Psoas muscle (tissue), 7 donors: ENCODE measurements at regions not wholly inside any gene's neighbourhood (a gene's known extent, or its start where the extent isn't known, plus 50 kb on each side); places are given as distances from the start of the nearest gene placed in this dataset.

ENCODE experiments used
- ATAC-seq, 4 donors: fragments of 200-7000 bp; cut with Tn5 transposase; one replicate each; pipeline ENCODE4 v1.9.1; 2020; ENCODE audit warnings: moderate library complexity in 3 of 4, mild to moderate bottlenecking in 2 of 4
- DNase-seq, 2 donors: peaks; one replicate each; pipeline ENCODE4 v3.0.0-alpha.2; 2020
- H3K27ac ChIP-seq: fragments of 200-600 bp; one replicate; pipeline ENCODE4 v1.8.0; 2022
- H3K27me3 ChIP-seq, 3 donors: fragments of 200-600 bp in 1 of 3; one replicate each; pipeline versions ENCODE4 v1.6.1 to v1.8.0; 2013 to 2022; ENCODE audit warnings: low read length in 2 of 3, mild to moderate bottlenecking in 2 of 3, moderate library complexity in 1 of 3; ENCODE audit not compliant: insufficient read depth in 3 of 3
- H3K36me3 ChIP-seq, 2 donors: fragments of 200-600 bp in 1 of 2; one replicate each; pipeline versions ENCODE4 v1.6.1 to v1.8.0; 2013 to 2022; ENCODE audit warnings: low read depth in 1 of 2, mild to moderate bottlenecking in 1 of 2, moderate library complexity in 1 of 2; ENCODE audit not compliant: insufficient read depth in 1 of 2
- H3K4me1 ChIP-seq: fragments of 200-600 bp; one replicate; pipeline ENCODE4 v1.8.0; 2022
- H3K4me3 ChIP-seq: fragments of 200-600 bp; one replicate; pipeline ENCODE4 v1.8.0; 2022; ENCODE audit warnings: mild to moderate bottlenecking
- H3K9me3 ChIP-seq: fragments of 200-600 bp; one replicate; pipeline ENCODE4 v1.8.0; 2022
- WGBS, 3 donors: extraction: QIAGEN DNeasy Blood & Tissue Kit; methylation state at CpG; one replicate each; pipeline versions ENCODE4 v1.1.6 to v1.1.7; 2013; 5-methylcytosine and 5-hydroxymethylcytosine counted together
- intact Hi-C, 2 donors: fragments of 100-400 bp; cut with DNase I; formaldehyde crosslinking; loops; one replicate each; pipeline versions ENCODE4 v1.11.0 to v1.14.2; 2022
- TF ChIP-seq, protein P1 (sequence below): fragments of 200-600 bp; IDR thresholded peaks from one replicate; pipeline ENCODE4 v1.8.0; 2022; ENCODE audit warnings: antibody characterized with exemption
- donor health status: healthy with polysubstance abuse.
- donor health status: DM: no; HTN: no; CAD: no; lungs with moderate emphysema.
- donor health status: Bipolar disorder and iron deficiency.
- donor health status: healthy.
- donor health status: DM: yes; HTN: yes; CAD: no.
- donor health status: DM: no; HTN: no; CAD: no.
- donor health status: DM: yes; HTN: yes; CAD: no.

DNA sequence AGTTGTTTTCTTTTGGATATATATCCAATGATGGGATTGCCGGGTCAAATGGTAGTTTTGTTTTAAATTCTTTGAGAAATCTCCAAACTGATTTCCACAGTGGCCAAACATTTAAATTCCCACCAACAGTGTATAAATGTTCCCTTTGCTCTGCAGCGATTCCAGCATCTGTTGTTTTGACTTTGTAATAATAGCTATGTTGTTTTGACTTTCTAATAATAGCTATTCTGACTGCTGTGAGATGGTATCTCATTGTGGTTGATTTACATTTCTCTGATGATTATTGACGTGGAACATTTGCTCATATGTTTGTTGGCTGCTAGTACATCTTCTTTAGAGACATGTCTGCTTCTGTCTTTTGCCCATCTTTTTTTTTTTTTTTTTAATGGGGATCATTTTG is 332.2 kb upstream of the GBE1 start:
- 38 to 47% (median 45%) methylated on average over 3 of the region's 3 CpGs for WGBS, 3 donors
- H3K4me3 ChIP-seq, result no peak overlapping the region
- no peaks in the 10 kb centered on the region for H3K36me3 ChIP-seq
- TF ChIP-seq, protein P1, sequence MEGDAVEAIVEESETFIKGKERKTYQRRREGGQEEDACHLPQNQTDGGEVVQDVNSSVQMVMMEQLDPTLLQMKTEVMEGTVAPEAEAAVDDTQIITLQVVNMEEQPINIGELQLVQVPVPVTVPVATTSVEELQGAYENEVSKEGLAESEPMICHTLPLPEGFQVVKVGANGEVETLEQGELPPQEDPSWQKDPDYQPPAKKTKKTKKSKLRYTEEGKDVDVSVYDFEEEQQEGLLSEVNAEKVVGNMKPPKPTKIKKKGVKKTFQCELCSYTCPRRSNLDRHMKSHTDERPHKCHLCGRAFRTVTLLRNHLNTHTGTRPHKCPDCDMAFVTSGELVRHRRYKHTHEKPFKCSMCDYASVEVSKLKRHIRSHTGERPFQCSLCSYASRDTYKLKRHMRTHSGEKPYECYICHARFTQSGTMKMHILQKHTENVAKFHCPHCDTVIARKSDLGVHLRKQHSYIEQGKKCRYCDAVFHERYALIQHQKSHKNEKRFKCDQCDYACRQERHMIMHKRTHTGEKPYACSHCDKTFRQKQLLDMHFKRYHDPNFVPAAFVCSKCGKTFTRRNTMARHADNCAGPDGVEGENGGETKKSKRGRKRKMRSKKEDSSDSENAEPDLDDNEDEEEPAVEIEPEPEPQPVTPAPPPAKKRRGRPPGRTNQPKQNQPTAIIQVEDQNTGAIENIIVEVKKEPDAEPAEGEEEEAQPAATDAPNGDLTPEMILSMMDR, result no peak
- no peaks in the 10 kb centered on the region for H3K4me1 ChIP-seq
- no peaks in the 10 kb centered on the region for H3K9me3 ChIP-seq
- H3K27me3 ChIP-seq, result no peaks in the 10 kb centered on the region
- DNase-seq (no peak), ATAC-seq (no peak)
- H3K27ac ChIP-seq, result no peak overlapping the region
- intact Hi-C loops, result no loop called here

DNA sequence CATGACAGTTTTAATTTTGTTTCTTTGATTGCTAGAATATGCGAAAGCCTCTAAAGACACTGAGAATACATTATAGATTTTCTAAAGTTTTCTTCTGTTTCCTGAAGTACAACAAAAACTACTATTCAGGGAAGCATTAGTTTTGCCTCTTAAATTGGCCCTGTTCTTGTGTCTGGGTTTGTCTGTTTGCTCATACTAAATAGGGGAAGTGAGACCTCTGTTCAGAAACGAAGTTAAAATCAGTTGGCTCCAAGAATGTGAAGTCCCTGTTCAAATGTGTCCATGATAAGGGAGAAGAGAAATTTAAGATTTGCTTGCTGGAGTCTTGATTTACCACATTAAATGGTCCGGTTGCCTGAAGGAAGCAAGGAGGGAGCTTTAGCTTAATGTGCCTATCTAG is 327.3 kb upstream of the GBE1 start:
- Histone ChIP-seq H3K27me3 (no peaks in the 10 kb centered on the region), H3K27ac (no peak overlapping the region), H3K9me3 (no peaks in the 10 kb centered on the region), H3K4me3 (no peak overlapping the region), H3K4me1 (no peaks in the 10 kb centered on the region), H3K36me3 (no peaks in the 10 kb centered on the region)
- ATAC-seq (no peak), DNase-seq (no peak)
- TF ChIP-seq, protein P1, result no peak
- intact Hi-C loops, result no loop called here
- WGBS, 3 donors, result 65 to 80% (median 67%) methylated on average over 3 of the region's 3 CpGs

DNA sequence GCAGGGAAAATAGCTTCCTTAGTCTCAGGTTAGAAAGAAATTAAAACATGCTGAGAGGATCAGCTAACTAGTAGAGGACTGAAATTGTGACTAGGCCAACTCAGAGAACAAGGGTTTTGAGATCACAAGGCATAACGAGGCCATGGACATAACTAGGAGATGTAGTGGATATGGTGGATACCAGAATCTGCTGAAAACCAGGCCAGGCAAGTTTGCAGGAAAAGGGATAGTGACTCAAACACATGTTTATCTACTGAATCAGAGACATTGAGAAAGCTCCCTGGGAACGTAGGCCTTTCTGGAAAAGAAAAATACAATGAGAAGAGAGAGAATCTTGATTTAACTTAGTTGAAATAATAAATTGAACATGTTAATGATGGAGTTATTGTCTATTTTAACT is 326.5 kb upstream of the GBE1 start:
- Histone ChIP-seq H3K27me3 (no peaks in the 10 kb centered on the region), H3K9me3 (no peaks in the 10 kb centered on the region), H3K4me1 (no peaks in the 10 kb centered on the region), H3K27ac (no peak overlapping the region), H3K4me3 (no peak overlapping the region), H3K36me3 (no peaks in the 10 kb centered on the region)
- WGBS, 3 donors, result 47 to 74% (median 50%) methylated on average over 2 of the region's 2 CpGs
- intact Hi-C loops, result no loop called here
- ATAC-seq (no peak), DNase-seq (no peak)
- TF ChIP-seq, protein P1, result no peak

DNA sequence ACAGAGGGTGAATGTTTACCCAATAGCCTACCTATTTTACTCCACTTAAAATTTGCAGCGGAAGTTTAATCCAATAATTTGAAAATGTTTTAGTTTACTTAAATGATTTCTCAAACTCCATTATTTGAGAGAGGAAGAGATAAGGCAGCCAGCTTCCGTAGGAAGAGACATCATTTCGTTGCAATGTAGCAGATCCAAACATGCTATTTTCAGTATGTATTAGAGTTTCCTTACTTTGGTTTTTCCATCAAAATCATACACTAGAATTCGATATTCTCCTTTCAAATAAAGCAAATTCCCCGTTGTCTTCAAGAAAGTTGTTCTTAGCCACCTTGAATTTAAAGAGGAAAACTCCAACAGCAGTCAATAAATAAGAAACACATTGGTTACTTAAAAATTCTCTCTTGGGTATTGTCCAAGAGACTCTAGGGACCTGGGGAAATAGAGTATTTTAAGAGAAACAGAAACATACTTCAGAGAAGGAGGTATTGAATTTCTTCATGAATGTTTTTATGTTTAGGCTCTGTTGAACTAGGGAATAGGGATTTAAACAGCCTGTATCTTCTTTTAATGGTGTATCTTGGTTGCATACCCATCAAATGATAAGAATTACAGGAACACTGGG is 324.5 kb upstream of the GBE1 start:
- H3K27me3 ChIP-seq, result no peaks in the 10 kb centered on the region
- 15 to 28% (median 24%) methylated on average over 5 of the region's 5 CpGs for whole genome bisulfite sequencing, 3 donors
- no peak for DNase-seq
- no peaks in the 10 kb centered on the region for H3K4me1 ChIP-seq
- H3K36me3 ChIP-seq, result no peaks in the 10 kb centered on the region
- H3K4me3 ChIP-seq, result no peak overlapping the region
- H3K9me3 ChIP-seq, result no peaks in the 10 kb centered on the region
- no peak overlapping the region for H3K27ac ChIP-seq
- intact Hi-C loops, result no loop called here
- ATAC-seq, result no peak
- TF ChIP-seq, protein P1, result no peak

DNA sequence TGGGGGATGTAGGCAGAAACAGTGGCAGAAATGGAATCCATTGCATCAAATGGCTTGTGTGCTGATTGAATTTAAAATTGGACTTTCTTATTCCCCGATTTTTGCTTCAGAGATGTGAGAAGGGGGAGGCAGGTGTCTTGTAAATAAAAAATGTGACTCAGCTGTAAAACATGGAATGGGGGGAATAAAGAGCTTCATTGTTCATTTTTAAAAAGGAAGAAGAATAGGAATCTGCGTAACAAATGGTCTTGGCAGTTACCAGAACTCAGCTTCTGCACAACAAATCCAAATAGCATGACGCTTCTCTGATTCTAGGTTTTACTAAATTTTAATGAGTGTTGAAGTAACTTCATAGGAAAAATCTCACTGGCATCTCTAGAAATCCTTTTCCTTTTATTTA is 323.9 kb upstream of the GBE1 start:
- H3K9me3 ChIP-seq, result no peaks in the 10 kb centered on the region
- intact Hi-C loops, result no loop called here
- H3K27me3 ChIP-seq, result no peaks in the 10 kb centered on the region
- ATAC-seq, result peak in 1 of 4 donors; percentile 25
- no peak overlapping the region for H3K4me3 ChIP-seq
- WGBS, 3 donors, result 21 to 26% (median 26%) methylated on average over 3 of the region's 3 CpGs
- no peak overlapping the region for H3K27ac ChIP-seq
- TF ChIP-seq, protein P1, result no peak
- DNase-seq, result no peak
- H3K4me1 ChIP-seq, result no peaks in the 10 kb centered on the region
- no peaks in the 10 kb centered on the region for H3K36me3 ChIP-seq
